Mesothelial cell of epicardium (in vitro differentiated cells): ENCODE measurements at regions not wholly inside any gene's neighbourhood (a gene's known extent, or its start where the extent isn't known, plus 50 kb on each side); places are given as distances from the start of the nearest gene placed in this dataset.

ENCODE experiments used
- DNase-seq, 2 experiments: peaks; one replicate each; pipeline ENCODE4 v3.0.0; 2021; ENCODE audit warnings: low spot score in 2 of 2; ENCODE audit not compliant: unreplicated experiment in 2 of 2
- H3K27ac Mint-ChIP-seq: 2 replicates; pipeline ENCODE4 v1.8.0; 2021; ENCODE audit warnings: mixed read lengths
- H3K27me3 Mint-ChIP-seq: 2 replicates; pipeline ENCODE4 v1.8.0; 2021; ENCODE audit warnings: low read depth, mixed read lengths
- H3K36me3 Mint-ChIP-seq: 2 replicates; pipeline ENCODE4 v1.8.0; 2021; ENCODE audit warnings: mixed read lengths
- H3K4me1 Mint-ChIP-seq: 2 replicates; pipeline ENCODE4 v1.8.0; 2021; ENCODE audit warnings: mixed read lengths
- H3K4me3 Mint-ChIP-seq: 2 replicates; pipeline ENCODE4 v1.8.0; 2021; ENCODE audit warnings: mild to moderate bottlenecking, moderate library complexity, mixed read lengths
- H3K9me3 Mint-ChIP-seq: 2 replicates; pipeline ENCODE4 v1.8.0; 2021; ENCODE audit warnings: mixed read lengths
- CTCF ChIP-seq: fragments of 200-600 bp; sonication (generic); IDR thresholded peaks from one replicate; pipeline ENCODE4 v1.5.0; 2021; ENCODE audit warnings: antibody characterized with exemption; ENCODE audit not compliant: unreplicated experiment

- Mint-ChIP-seq H3K36me3 (no peaks in the 10 kb centered on the region), H3K4me1 (peaks cover 12% of the 10 kb centered on the region), H3K4me3 (no peak overlapping the region), H3K9me3 (no peaks in the 10 kb centered on the region), H3K27ac (no peak overlapping the region), H3K27me3 (no peaks in the 10 kb centered on the region)
- no peak for DNase-seq
- TF ChIP-seq CTCF: no peak
Observed at GRCh38 chr2:21650569-21650968, 526.8 kb downstream of the TDRD15 start.

DNA sequence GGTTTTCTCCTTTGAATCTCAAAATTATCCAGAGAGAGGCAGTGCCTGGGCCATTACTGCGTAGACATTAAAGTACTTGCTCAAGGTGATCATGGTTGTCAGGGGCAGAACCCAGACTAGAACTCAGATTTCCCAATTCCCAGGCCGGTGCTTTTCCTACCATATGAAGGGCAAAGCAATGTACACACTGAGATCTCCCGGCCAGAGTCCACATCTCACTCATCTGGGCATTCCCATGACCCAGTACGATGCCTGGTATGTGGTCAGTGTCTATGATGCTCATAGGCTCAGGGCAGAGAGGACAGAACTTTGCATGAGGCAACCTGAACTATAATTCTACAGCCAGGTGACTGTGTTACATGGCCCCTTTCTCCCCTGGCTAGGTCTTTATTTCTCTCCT is 531.4 kb downstream of the TDRD15 start:
- no peak overlapping the region for H3K27ac Mint-ChIP-seq
- H3K27me3 Mint-ChIP-seq: no peaks in the 10 kb centered on the region
- H3K9me3 Mint-ChIP-seq: no peaks in the 10 kb centered on the region
- no peak for TF ChIP-seq CTCF
- DNase-seq: no peak
- H3K36me3 Mint-ChIP-seq: no peaks in the 10 kb centered on the region
- no peak overlapping the region for H3K4me3 Mint-ChIP-seq
- peaks cover 43% of the 10 kb centered on the region for H3K4me1 Mint-ChIP-seq

GRCh38 chr2:21656330-21657075 is 532.7 kb downstream of the TDRD15 start:
- H3K4me1 Mint-ChIP-seq: peaks cover 37% of the 10 kb centered on the region
- TF ChIP-seq CTCF: no peak
- H3K36me3 Mint-ChIP-seq: no peaks in the 10 kb centered on the region
- H3K27me3 Mint-ChIP-seq: no peaks in the 10 kb centered on the region
- DNase-seq: no peak
- no peaks in the 10 kb centered on the region for H3K9me3 Mint-ChIP-seq
- no peak overlapping the region for H3K27ac Mint-ChIP-seq
- no peak overlapping the region for H3K4me3 Mint-ChIP-seq

DNA sequence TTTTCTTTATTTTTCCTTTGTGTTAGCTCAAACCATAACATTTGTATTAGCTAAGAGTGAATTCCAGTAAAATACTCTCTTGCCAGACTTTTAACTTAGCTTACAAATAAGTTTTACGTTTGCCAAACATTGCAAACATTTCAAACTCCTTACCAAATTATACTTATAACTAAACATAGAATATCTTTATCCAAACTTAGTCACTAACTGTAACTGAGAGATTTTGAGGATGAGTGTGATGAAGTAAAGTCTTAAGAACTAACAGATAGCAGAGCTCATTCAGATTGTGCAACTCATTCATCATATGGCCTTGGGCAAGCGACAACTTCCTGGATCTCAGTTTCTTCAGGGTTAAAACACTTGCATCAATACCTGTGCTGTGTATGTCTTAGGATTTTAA is 533.7 kb downstream of the TDRD15 start:
- Mint-ChIP-seq H3K9me3 (no peaks in the 10 kb centered on the region), H3K27ac (no peak overlapping the region), H3K27me3 (no peaks in the 10 kb centered on the region), H3K4me3 (no peak overlapping the region), H3K4me1 (peaks cover 37% of the 10 kb centered on the region), H3K36me3 (no peaks in the 10 kb centered on the region)
- no peak for TF ChIP-seq CTCF
- no peak for DNase-seq

GRCh38 chr2:21658269-21658668 is 534.5 kb downstream of the TDRD15 start:
- Mint-ChIP-seq H3K27ac (no peak overlapping the region), H3K36me3 (no peaks in the 10 kb centered on the region), H3K4me1 (peaks cover 33% of the 10 kb centered on the region), H3K9me3 (no peaks in the 10 kb centered on the region), H3K4me3 (no peak overlapping the region), H3K27me3 (no peaks in the 10 kb centered on the region)
- no peak for TF ChIP-seq CTCF
- DNase-seq: no peak
